Spleen (tissue), 11 donors: ENCODE measurements at regions not wholly inside any gene's neighbourhood (a gene's known extent, or its start where the extent isn't known, plus 50 kb on each side); places are given as distances from the start of the nearest gene placed in this dataset.

Source experiments
- DNase-seq: peaks from one replicate; pipeline ENCODE4 v3.0.0-alpha.2; 2020
- H3K27ac ChIP-seq, 8 donors: fragments of 200-600 bp; sonication (generic) in 7 of 8; 1 replicate in 4 of 8; 2 replicates in 4 of 8; pipeline versions ENCODE4 v1.5.0 to v1.8.0; 2016 to 2021; ENCODE audit warnings: inconsistent platforms in 4 of 8, mild to moderate bottlenecking in 4 of 8, moderate library complexity in 1 of 8
- H3K27me3 ChIP-seq, 7 donors: fragments of 200-600 bp; sonication (generic) in 6 of 7; replicated peaks in 1 of 7; 1 replicate in 4 of 7; 2 replicates in 3 of 7; pipeline versions ENCODE4 v1.5.0 to v1.8.0; 2016 to 2021; ENCODE audit warnings: inconsistent platforms in 3 of 7, mild to moderate bottlenecking in 1 of 7
- H3K36me3 ChIP-seq, 6 donors: fragments of 200-600 bp; sonication (generic) in 5 of 6; 1 replicate in 4 of 6; 2 replicates in 2 of 6; pipeline versions ENCODE4 v1.5.0 to v1.8.0; 2016 to 2021; ENCODE audit warnings: inconsistent platforms in 2 of 6
- H3K4me1 ChIP-seq, 6 donors: fragments of 200-600 bp; sonication (generic) in 5 of 6; 1 replicate in 3 of 6; 2 replicates in 3 of 6; pipeline versions ENCODE4 v1.5.0 to v1.8.0; 2016 to 2021; ENCODE audit warnings: inconsistent platforms in 3 of 6
- H3K4me3 ChIP-seq, 8 donors: fragments of 200-600 bp; sonication (generic) in 7 of 8; 1 replicate in 4 of 8; 2 replicates in 4 of 8; pipeline versions ENCODE4 v1.5.0 to v1.8.0; 2016 to 2021; ENCODE audit warnings: inconsistent platforms in 4 of 8, mild to moderate bottlenecking in 4 of 8, moderate library complexity in 2 of 8
- H3K9me3 ChIP-seq, 8 donors: fragments of 200-600 bp; sonication (generic) in 7 of 8; 1 replicate in 4 of 8; 2 replicates in 4 of 8; pipeline versions ENCODE4 v1.5.0 to v1.8.0; 2016 to 2021; ENCODE audit warnings: inconsistent platforms in 4 of 8
- POLR2A ChIP-seq, 3 donors: fragments of 450-650 bp; IDR thresholded peaks; one replicate each; pipeline ENCODE4 v1.5.1; 2017; ENCODE audit warnings: antibody characterized with exemption in 3 of 3, mild to moderate bottlenecking in 1 of 3
- POLR2AphosphoS5 ChIP-seq, 3 donors: sonication (generic); formaldehyde crosslinking; IDR thresholded peaks; one replicate each; pipeline ENCODE4 v1.5.1; 2017; ENCODE audit warnings: antibody characterized with exemption in 3 of 3
- WGBS, 5 donors: extraction: QIAGEN DNeasy Blood & Tissue Kit in 3 of 5; methylation state at CpG; one replicate each; pipeline versions ENCODE4 v1.1.5 to v1.1.7; 2013 to 2018; 5-methylcytosine and 5-hydroxymethylcytosine counted together
- intact Hi-C: fragments of 100-400 bp; cut with DNase I; formaldehyde crosslinking; loops from one replicate; pipeline ENCODE4 v1.15.0; 2023; ENCODE audit warnings: low total_unique reads
- TF ChIP-seq, protein P1 (sequence below), 11 experiments: fragments of 200-600 bp in 7 of 11; fragments of 450-650 bp in 4 of 11; sonication (generic) in 4 of 11; IDR thresholded peaks in 8 of 11; conservative IDR thresholded peaks in 3 of 11; 1 replicate in 7 of 11; 2 replicates in 4 of 11; pipeline versions ENCODE4 v1.4.0 to v1.8.0; 2016 to 2021; ENCODE audit warnings: antibody characterized with exemption in 11 of 11, inconsistent platforms in 4 of 11, mild to moderate bottlenecking in 1 of 11
- donor health status: healthy with polysubstance abuse.
- donor health status: DM: no; HTN: no; CAD: no; lungs with moderate emphysema.
- donor health status: DM: no; HTN: no; CAD: no.
- donor health status: Bipolar disorder and iron deficiency.
- donor health status: healthy.
- donor health status: DM: no; HTN: no; CAD: no.
- donor health status: DM: yes; HTN: yes; CAD: no.

DNA sequence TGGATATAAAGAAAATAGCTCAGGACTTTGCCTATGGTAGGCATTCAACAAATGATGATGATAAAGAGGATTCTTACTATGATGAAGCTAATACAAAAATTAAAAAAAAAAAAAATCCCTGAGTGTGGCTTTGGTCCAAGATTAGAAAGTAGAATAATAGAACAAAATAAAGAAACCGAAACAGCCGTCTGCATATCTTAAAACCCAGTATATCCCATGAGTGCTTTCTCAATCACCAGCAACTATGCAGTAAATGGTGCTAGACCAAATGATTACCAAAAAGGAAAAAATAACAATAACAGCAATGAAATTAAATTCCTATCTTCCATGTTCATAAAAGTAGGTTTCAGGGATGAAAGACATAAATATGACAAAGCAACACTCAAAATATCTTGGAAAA is 59.3 kb upstream of the DCC start:
- Histone ChIP-seq H3K27ac (no peak overlapping the region), H3K9me3 (no peaks in the 10 kb centered on the region), H3K4me3 (no peak overlapping the region), H3K36me3 (no peaks in the 10 kb centered on the region), H3K27me3 (no peaks in the 10 kb centered on the region), H3K4me1 (no peaks in the 10 kb centered on the region)
- no peak for DNase-seq
- intact Hi-C loops: no loop called here
- WGBS, 5 donors: 81 to 90% (median 87%) methylated on average over 2 of the region's 2 CpGs
- no peak for TF ChIP-seq POLR2A (IDR thresholded peaks at IDR 0.05)
- no peak for TF ChIP-seq POLR2AphosphoS5 (IDR thresholded peaks at IDR 0.05)
- TF ChIP-seq, protein P1, sequence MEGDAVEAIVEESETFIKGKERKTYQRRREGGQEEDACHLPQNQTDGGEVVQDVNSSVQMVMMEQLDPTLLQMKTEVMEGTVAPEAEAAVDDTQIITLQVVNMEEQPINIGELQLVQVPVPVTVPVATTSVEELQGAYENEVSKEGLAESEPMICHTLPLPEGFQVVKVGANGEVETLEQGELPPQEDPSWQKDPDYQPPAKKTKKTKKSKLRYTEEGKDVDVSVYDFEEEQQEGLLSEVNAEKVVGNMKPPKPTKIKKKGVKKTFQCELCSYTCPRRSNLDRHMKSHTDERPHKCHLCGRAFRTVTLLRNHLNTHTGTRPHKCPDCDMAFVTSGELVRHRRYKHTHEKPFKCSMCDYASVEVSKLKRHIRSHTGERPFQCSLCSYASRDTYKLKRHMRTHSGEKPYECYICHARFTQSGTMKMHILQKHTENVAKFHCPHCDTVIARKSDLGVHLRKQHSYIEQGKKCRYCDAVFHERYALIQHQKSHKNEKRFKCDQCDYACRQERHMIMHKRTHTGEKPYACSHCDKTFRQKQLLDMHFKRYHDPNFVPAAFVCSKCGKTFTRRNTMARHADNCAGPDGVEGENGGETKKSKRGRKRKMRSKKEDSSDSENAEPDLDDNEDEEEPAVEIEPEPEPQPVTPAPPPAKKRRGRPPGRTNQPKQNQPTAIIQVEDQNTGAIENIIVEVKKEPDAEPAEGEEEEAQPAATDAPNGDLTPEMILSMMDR (IDR thresholded peaks at IDR 0.05 in 8 of 11, conservative IDR thresholded peaks at IDR 0.05 in 3 of 11): no peak

DNA sequence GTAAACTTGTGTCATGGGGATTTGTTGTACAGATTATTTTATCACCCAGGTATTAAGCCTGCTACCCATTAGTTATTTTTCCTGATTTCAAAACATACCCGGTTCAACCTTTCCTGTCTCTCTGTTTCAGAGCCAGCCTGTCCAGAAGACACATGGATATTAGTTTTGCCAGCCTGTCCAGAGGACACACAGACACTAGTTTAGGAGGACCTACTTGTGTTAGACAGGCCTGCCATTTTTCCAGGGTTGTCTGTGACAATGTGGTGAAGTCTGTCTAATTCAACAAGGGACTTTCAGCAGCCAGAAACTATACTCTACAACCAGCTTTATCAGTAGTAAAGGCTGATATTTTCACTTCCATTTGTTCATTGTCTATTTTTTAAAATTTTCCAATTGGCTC is 56.1 kb upstream of the DCC start:
- Histone ChIP-seq H3K4me1 (no peaks in the 10 kb centered on the region), H3K4me3 (no peak overlapping the region), H3K36me3 (no peaks in the 10 kb centered on the region), H3K27me3 (no peaks in the 10 kb centered on the region), H3K9me3 (no peaks in the 10 kb centered on the region), H3K27ac (no peak overlapping the region)
- DNase-seq: no peak
- 59 to 72% (median 64%) methylated on average over 1 of the region's 1 CpG for WGBS, 5 donors
- intact Hi-C loops: no loop called here
- TF ChIP-seq, protein P1 (IDR thresholded peaks at IDR 0.05 in 8 of 11, conservative IDR thresholded peaks at IDR 0.05 in 3 of 11): no peak
- TF ChIP-seq POLR2A (IDR thresholded peaks at IDR 0.05) (no peak), POLR2AphosphoS5 (IDR thresholded peaks at IDR 0.05) (no peak)

DNA sequence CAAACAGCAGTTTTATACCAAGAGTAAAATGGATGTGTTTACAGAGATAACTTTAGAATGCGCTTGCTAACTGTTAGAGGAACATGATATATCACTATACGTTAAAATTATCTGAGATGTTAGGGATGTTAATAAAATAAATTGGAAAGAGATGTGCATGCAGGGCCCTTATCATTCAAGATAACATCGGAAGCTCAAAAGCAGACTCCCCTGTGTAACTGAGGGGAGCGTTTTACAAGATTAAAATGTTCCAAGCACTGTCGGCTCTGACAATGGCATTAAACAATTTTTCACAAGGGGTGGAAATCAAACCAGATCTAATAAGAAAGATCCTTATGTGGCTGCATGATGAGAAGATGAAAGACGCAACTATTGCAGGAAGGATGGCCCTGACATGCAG is 53.3 kb upstream of the DCC start:
- WGBS, 5 donors: 73 to 88% (median 78%) methylated on average over 6 of the region's 6 CpGs
- no peak overlapping the region for H3K27ac ChIP-seq
- no peak for DNase-seq
- no peak for TF ChIP-seq POLR2AphosphoS5 (IDR thresholded peaks at IDR 0.05)
- TF ChIP-seq POLR2A (IDR thresholded peaks at IDR 0.05): no peak
- TF ChIP-seq, protein P1 (IDR thresholded peaks at IDR 0.05 in 8 of 11, conservative IDR thresholded peaks at IDR 0.05 in 3 of 11): no peak
- H3K36me3 ChIP-seq: no peaks in the 10 kb centered on the region
- intact Hi-C loops: no loop called here
- no peaks in the 10 kb centered on the region for H3K27me3 ChIP-seq
- no peak overlapping the region for H3K4me3 ChIP-seq
- H3K9me3 ChIP-seq: no peaks in the 10 kb centered on the region
- H3K4me1 ChIP-seq: no peaks in the 10 kb centered on the region

DNA sequence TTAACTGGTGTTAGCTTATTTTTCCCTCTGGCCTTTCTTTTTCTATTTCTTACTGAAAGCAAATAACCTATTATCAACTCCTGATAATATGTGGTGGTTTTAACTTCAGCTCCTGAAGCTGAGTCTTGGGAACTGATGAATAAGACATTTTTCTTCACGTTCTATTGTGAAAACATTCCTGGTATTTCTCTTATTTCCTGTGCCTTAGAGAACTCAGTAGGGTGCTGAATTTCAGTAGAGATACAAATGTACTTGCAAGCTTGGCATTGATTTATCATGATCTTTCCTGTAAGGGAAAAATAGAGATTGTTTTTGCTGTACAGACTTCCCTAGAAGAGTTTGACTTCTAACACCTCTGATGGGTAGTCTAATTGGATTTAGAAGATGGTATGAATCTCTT is 52.8 kb upstream of the DCC start:
- 2 to 20% (median 11%) methylated on average over 1 of the region's 1 CpG for WGBS, 5 donors
- H3K4me1 ChIP-seq: no peaks in the 10 kb centered on the region
- no peaks in the 10 kb centered on the region for H3K9me3 ChIP-seq
- intact Hi-C loops: no loop called here
- H3K27me3 ChIP-seq: no peaks in the 10 kb centered on the region
- no peak overlapping the region for H3K27ac ChIP-seq
- H3K4me3 ChIP-seq: no peak overlapping the region
- no peak for DNase-seq
- H3K36me3 ChIP-seq: no peaks in the 10 kb centered on the region
- TF ChIP-seq POLR2AphosphoS5 (IDR thresholded peaks at IDR 0.05) (no peak), POLR2A (IDR thresholded peaks at IDR 0.05) (no peak)
- TF ChIP-seq, protein P1 (IDR thresholded peaks at IDR 0.05 in 8 of 11, conservative IDR thresholded peaks at IDR 0.05 in 3 of 11): no peak
